Muscle of leg (tissue), 3 donors: ENCODE measurements at regions not wholly inside any gene's neighbourhood (a gene's known extent, or its start where the extent isn't known, plus 50 kb on each side); places are given as distances from the start of the nearest gene placed in this dataset.

Source experiments
- DNase-seq: peaks from one replicate; pipeline ENCODE4 v3.0.0; 2013
- H3K27ac ChIP-seq: one replicate; pipeline ENCODE4 v1.5.1; 2013; ENCODE audit warnings: mild to moderate bottlenecking, low read length, control low read depth
- H3K27me3 ChIP-seq: one replicate; pipeline ENCODE4 v1.6.1; 2013; ENCODE audit warnings: low read length; ENCODE audit not compliant: control insufficient read depth, insufficient read depth
- H3K36me3 ChIP-seq: one replicate; pipeline ENCODE4 v1.6.1; 2013; ENCODE audit warnings: low read length; ENCODE audit not compliant: control insufficient read depth, insufficient read depth
- H3K4me1 ChIP-seq: one replicate; pipeline ENCODE4 v1.6.1; 2013; ENCODE audit warnings: low read length; ENCODE audit not compliant: control insufficient read depth, insufficient read depth
- H3K4me3 ChIP-seq: one replicate; pipeline ENCODE4 v1.5.1; 2013; ENCODE audit warnings: low read length, control low read depth
- H3K9me3 ChIP-seq: replicated peaks from 2 replicates; pipeline ENCODE4 v1.6.1; 2013; ENCODE audit warnings: low read depth, low read length; ENCODE audit not compliant: control insufficient read depth
- WGBS: methylation state at CpG from one replicate; pipeline ENCODE4 v1.1.5; 2013; ENCODE audit warnings: missing lambda C conversion rate; ENCODE audit not compliant: insufficient coverage; 5-methylcytosine and 5-hydroxymethylcytosine counted together

DNA sequence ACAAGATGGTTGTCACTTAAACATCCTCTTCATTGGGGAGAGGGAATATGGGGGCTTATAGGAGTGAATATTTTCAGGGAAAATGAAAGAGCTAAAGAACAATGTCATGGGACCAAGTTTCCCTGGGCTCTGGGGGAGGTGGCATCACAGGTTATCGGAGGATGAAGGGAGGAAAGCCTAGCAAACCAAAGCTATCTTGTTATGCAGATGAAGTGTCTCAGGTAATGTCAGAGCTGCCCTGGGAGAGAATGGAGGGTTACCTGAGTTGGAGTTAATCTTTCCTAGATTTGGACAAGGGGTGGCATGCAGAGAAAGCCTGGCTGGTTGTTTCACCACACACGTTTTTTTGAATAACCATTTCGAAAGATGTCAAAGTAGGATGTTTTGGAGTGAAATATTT is 308.1 kb upstream of the ATP10A start:
- no peak for DNase-seq
- Histone ChIP-seq H3K27ac (no peak overlapping the region), H3K4me1 (no peaks in the 10 kb centered on the region), H3K4me3 (no peak overlapping the region), H3K27me3 (no peaks in the 10 kb centered on the region), H3K36me3 (no peaks in the 10 kb centered on the region), H3K9me3 (no peaks in the 10 kb centered on the region)
- WGBS = 88% methylated on average over 3 of the region's 3 CpGs

DNA sequence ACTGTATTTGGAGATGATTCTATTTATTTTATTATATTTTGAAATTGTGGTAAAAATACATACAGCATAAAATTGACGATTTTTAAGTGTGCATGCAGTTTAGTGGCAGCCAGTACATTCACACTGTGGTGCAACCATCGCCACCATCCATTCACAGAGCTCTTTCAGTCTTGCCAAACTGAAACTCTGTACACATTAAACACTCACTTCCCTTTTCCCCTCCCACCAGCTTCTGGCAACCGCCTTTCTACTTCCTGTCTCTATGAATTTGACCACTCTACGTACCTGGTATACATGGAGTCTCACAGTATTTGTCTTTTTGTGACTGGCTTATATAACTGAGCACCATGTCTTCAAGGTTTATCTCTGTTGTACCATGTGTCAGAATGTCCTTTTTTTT is 303.3 kb upstream of the ATP10A start:
- 83% methylated on average over 1 of the region's 4 CpGs for WGBS
- no peaks in the 10 kb centered on the region for H3K27me3 ChIP-seq
- H3K4me1 ChIP-seq = no peaks in the 10 kb centered on the region
- no peaks in the 10 kb centered on the region for H3K36me3 ChIP-seq
- H3K4me3 ChIP-seq = no peak overlapping the region
- no peaks in the 10 kb centered on the region for H3K9me3 ChIP-seq
- H3K27ac ChIP-seq = no peak overlapping the region
- DNase-seq = no peak

DNA sequence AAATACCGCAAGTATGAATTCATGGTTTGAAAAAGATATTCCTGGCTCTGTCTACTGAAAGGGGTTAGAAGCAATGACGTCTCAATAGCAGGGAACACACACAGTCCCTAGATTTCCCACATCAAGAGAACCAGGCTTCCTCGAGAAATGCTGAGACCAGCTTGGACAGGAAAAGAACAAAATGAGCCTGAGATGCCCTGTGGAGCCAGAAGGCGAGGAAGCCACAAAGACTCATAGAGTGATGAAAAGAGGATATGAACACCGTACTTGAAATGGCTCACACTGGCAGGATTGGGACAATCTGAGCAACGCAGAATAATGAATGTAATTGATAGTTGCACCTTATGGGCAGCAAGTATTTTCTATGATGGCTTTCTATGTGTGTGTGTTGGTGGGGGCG is 302.4 kb upstream of the ATP10A start:
- no peak for DNase-seq
- Histone ChIP-seq H3K27ac (no peak overlapping the region), H3K9me3 (no peaks in the 10 kb centered on the region), H3K4me1 (no peaks in the 10 kb centered on the region), H3K36me3 (no peaks in the 10 kb centered on the region), H3K27me3 (no peaks in the 10 kb centered on the region), H3K4me3 (no peak overlapping the region)
- WGBS = 59% methylated on average over 3 of the region's 7 CpGs

DNA sequence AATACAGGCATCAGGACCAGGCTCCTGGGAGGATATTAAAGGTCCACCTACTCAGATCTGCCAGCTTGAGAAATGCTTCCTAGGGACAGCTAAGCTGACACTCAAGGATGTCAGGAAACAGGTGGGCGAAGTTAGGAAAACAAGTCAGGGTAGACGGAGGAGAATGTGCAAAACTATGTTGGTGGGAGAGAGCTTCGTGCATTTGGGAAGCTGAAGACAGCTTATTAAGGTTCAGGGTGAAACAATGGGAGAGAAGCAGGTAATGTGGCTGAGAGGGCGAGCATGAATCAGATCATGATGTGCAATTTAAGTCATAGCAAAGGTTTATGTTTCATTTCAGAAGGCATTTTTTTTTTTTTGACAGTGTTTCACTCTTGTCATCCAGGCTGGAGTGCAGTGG is 297.2 kb upstream of the ATP10A start:
- WGBS = 79% methylated on average over 4 of the region's 4 CpGs
- H3K4me3 ChIP-seq = no peak overlapping the region
- no peaks in the 10 kb centered on the region for H3K27me3 ChIP-seq

DNA sequence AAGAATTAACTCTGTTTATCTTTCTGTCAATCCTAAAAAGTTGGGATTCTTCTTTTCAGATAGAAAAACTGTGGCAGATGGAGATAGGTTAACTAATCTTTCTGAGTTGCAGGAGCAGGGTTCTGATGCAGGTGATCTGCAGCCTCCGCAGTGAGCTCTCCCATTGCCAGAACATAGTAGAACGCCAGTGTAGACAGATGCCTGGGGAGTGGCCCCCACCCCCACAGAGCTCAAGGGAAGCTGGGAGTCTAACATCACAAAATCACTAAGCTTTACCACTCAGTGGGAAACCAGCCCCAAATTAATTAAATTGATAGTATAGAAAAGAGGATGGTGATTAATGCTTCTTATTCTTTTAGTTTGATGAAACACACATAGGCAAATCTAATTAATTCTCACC is 295.0 kb upstream of the ATP10A start:
- Histone ChIP-seq H3K4me1 (no peaks in the 10 kb centered on the region), H3K27ac (no peak overlapping the region), H3K9me3 (no peaks in the 10 kb centered on the region), H3K36me3 (no peaks in the 10 kb centered on the region), H3K4me3 (no peak overlapping the region), H3K27me3 (no peaks in the 10 kb centered on the region)
- no CpG with 5 or more reads among the region's 2 CpGs for WGBS
- DNase-seq = no peak

More for the DNA sequence above, 297.2 kb upstream of the ATP10A start:
- Histone ChIP-seq H3K4me1 (no peaks in the 10 kb centered on the region), H3K9me3 (no peaks in the 10 kb centered on the region), H3K27ac (no peak overlapping the region), H3K36me3 (no peaks in the 10 kb centered on the region)
- no peak for DNase-seq

DNA sequence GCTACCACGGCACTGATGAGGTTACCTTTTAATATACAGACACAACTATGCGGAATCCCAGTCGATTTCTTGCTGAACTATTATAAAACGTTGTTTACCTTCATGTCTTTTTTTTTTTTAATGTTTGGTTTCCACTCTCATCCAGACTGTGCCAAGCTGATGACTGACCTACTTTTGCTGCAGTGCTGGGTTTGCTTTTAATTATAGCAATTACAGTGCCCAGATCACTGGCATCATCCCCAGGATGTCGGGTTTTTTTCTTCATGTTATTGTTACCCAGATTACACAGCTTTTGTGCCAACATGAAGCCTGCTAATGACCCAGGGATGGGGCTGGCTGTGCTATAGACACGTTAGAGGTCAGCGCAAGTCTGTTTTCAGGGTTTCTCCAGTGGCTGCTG is 294.0 kb upstream of the ATP10A start:
- no peak for DNase-seq
- Histone ChIP-seq H3K27me3 (no peaks in the 10 kb centered on the region), H3K27ac (no peak overlapping the region), H3K9me3 (no peaks in the 10 kb centered on the region), H3K36me3 (no peaks in the 10 kb centered on the region), H3K4me3 (no peak overlapping the region), H3K4me1 (no peaks in the 10 kb centered on the region)
- whole genome bisulfite sequencing = 73% methylated on average over 6 of the region's 7 CpGs

DNA sequence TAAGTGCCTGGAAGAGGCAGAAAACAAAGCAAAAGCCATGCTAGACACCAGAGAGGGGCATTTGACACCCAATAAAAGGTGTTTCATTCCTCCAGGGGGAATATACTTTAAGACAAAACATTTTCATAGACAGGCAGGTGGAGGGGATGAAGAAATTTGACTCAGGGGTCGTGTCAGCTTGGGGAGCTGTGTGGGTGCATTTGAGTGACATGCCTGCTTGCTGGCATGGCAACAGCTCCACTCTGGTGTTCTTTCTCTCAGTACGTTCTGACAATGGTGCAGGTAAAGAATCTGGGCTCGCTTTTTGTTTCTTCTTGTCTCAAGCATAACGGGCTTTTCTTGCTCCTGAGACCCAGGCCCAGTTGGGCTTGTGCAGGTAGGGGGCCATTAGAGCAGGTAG is 292.9 kb upstream of the ATP10A start:
- no peak for DNase-seq
- 36% methylated on average over 2 of the region's 4 CpGs for WGBS
- no peaks in the 10 kb centered on the region for H3K27me3 ChIP-seq
- no peak overlapping the region for H3K4me3 ChIP-seq
- no peaks in the 10 kb centered on the region for H3K9me3 ChIP-seq
- no peaks in the 10 kb centered on the region for H3K4me1 ChIP-seq
- no peak overlapping the region for H3K27ac ChIP-seq
- H3K36me3 ChIP-seq = no peaks in the 10 kb centered on the region

DNA sequence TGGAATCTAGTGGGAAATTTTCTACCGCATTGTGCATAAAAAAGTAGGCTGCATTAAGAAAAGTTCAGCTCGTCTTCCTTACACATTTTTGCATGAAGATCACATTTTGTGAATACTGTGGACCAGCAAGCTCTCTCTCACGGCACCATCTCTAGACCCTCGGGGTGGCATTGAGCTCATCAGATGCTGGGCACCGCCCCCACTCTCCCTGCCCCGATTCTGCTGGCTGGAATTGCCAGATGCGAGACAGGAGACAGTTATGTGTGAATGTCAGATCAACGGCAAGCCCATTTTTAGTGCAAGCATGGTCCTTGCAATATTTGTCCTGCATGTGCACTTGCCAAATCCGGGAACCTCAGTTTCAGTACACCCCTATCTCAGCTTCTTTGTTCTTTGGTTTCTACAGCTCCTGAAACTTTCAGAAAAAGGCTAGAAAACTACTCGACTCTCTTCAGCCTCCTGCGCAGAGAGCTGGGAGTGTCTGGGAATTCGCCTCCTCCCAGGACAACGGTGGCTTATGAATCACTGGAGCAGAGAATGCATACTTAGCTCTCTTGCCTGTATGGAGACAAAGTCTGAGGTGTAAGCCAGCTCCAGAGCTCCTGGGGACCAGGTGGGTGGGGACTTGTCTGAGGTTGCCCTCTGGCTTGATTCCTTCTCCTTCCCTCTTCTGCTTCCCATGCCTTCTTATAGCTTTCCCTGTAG is 285.2 kb upstream of the ATP10A start:
- Histone ChIP-seq H3K27me3 (peaks cover 2% of the 10 kb centered on the region), H3K9me3 (no peaks in the 10 kb centered on the region), H3K4me3 (no peak overlapping the region), H3K4me1 (no peaks in the 10 kb centered on the region), H3K36me3 (no peaks in the 10 kb centered on the region), H3K27ac (no peak overlapping the region)
- DNase-seq = no peak
- WGBS = 78% methylated on average over 13 of the region's 13 CpGs

DNA sequence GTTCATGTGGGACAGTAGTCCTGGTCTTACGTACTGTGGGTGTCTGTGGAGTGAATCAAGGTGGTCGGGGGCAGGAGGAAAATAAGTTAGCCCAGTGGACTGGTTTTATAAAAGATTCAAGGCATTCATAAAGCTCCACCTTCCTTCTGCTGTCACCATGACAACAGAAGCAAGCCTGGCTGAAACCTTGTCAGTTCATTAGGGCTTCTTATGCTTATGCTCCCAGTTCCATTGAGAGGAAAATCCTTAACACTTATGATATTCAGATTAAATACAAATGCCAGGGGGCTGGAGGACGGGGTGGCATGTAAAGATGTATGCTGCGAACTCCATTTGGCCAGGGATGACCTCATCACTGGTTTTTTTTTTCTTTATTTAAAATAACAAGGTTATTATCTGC is 283.1 kb upstream of the ATP10A start:
- no peak overlapping the region for H3K27ac ChIP-seq
- H3K9me3 ChIP-seq = no peaks in the 10 kb centered on the region
- no CpG with 5 or more reads among the region's 4 CpGs for WGBS
- no peak overlapping the region for H3K4me3 ChIP-seq
- no peaks in the 10 kb centered on the region for H3K4me1 ChIP-seq
- H3K27me3 ChIP-seq = peaks cover 2% of the 10 kb centered on the region
- no peaks in the 10 kb centered on the region for H3K36me3 ChIP-seq
- DNase-seq = no peak

DNA sequence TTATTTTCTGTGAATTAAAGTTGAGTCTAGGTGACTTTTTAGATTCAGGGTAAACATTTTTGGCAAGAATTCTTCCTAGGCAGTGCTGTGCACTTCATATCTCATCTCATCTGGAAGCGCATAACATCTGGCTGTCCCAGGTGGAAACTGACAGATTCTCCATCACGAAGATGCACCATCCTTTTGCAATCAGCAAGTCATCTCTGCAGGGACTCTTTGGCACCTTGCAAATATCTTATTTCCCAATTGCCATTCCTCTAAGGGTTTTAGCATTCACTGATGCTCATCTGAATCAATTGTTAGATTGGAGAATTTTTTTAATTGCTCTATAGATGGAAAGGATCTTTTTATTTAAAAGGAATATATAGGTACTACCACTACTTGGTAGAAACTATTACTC is 282.7 kb upstream of the ATP10A start:
- no peaks in the 10 kb centered on the region for H3K36me3 ChIP-seq
- no peak overlapping the region for H3K4me3 ChIP-seq
- no peak overlapping the region for H3K27ac ChIP-seq
- H3K27me3 ChIP-seq = peaks cover 2% of the 10 kb centered on the region
- 67% methylated on average over 2 of the region's 2 CpGs for WGBS
- no peaks in the 10 kb centered on the region for H3K9me3 ChIP-seq
- DNase-seq = no peak
- H3K4me1 ChIP-seq = no peaks in the 10 kb centered on the region

DNA sequence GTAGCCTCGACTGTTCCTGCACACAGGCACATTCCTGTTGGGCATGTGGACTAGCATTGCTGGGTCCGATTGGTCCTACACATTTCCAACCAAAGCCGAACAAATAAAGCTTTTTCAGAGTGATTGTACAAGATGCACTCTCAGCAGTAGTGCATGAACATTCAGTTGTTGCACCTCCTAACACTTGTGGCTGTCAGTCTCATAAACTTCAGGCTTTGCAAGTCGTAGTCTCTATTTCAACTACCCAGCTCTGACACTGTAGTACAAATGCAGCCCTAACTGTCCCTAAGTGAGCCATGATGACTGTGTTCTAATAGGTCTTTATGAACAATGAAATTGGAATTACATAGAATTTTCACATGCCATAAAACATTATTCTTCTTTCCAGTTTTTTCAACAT is 281.7 kb upstream of the ATP10A start:
- Histone ChIP-seq H3K9me3 (no peaks in the 10 kb centered on the region), H3K4me3 (no peak overlapping the region), H3K4me1 (no peaks in the 10 kb centered on the region), H3K27me3 (peaks cover 2% of the 10 kb centered on the region), H3K36me3 (no peaks in the 10 kb centered on the region), H3K27ac (no peak overlapping the region)
- DNase-seq = peak; percentile 57
- WGBS = 70% methylated on average over 3 of the region's 4 CpGs
